ENCODE measurements at regions not wholly inside any gene's neighbourhood (a gene's known extent, or its start where the extent isn't known, plus 50 kb on each side); places are given as distances from the start of the nearest gene placed in this dataset.

- DNase-seq (ENCODE audit: low read depth): no peak
- no peak overlapping the region for H3K4me3 ChIP-seq (replicated peaks; ENCODE audit: low read depth, low read length)
- TF ChIP-seq CTCF (IDR thresholded peaks at IDR 0.05; ENCODE audit: low read length, missing control alignments): no peak
Observed at GRCh38 chr10:8296734-8297101, 242.2 kb downstream of the GATA3 start.

- H3K4me3 ChIP-seq (replicated peaks; ENCODE audit: low read depth, low read length): no peak overlapping the region
- TF ChIP-seq CTCF (IDR thresholded peaks at IDR 0.05; ENCODE audit: low read length, missing control alignments): no peak
- no peak for DNase-seq (ENCODE audit: low read depth)
Observed at GRCh38 chr10:8297107-8297506, 242.6 kb downstream of the GATA3 start.

GRCh38 chr10:8297959-8298358 is 243.5 kb downstream of the GATA3 start:
- DNase-seq (ENCODE audit: low read depth): no peak
- no peak for TF ChIP-seq CTCF (IDR thresholded peaks at IDR 0.05; ENCODE audit: low read length, missing control alignments)
- H3K4me3 ChIP-seq (replicated peaks; ENCODE audit: low read depth, low read length): no peak overlapping the region

DNA sequence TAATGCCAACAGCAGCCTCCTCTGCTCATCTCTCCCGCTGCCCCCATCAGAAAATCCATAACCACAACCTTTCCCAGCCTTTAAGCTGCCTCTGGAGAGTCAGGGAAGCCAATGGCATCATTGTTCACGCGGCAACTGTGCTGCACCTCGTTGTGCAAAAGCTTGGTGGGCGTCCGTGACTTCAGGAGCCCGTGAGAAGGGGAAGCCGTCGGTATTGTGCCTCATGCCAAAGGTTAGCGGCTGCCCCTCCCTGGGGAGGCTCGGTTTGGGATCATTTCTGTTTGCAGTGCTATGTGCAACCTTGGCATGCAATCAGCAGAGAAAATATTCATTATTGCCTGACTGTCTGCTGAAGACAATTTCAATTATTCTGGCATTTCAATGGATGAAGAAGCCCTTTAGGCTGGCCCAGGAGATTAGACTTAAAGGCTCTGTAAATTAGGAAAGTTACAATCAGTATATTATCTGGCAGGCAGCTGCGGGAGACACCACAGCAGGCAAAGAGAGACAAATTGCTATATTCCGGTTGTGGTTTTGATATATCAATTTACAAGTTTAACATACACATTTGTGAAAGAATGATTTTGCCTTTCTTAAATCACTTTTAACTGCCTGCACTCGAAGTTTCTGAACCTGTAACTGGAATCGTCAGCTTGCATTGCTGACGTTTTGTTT is 244.5 kb downstream of the GATA3 start:
- DNase-seq (ENCODE audit: low read depth): no peak
- no peak overlapping the region for H3K4me3 ChIP-seq (replicated peaks; ENCODE audit: low read depth, low read length)
- TF ChIP-seq CTCF (IDR thresholded peaks at IDR 0.05; ENCODE audit: low read length, missing control alignments): no peak

DNA sequence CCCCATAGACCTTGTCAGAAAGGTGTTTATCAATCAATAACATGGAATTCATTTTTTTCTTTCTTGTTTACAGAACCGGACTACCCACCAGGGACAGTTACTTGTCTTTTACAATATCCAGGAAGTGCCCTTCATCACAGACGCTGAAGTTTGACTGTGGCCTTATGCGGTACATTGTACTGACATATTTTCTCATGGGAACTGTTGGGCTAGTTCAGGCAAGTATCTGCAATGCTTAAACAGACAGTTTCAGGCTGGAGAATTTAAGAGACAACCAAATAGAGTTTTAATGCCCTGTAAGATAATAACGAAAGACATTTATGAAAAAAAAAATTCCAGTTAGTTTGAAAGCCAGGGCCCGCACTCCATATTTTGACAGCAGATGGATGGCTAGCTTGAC is 246.4 kb downstream of the GATA3 start:
- no peak overlapping the region for H3K4me3 ChIP-seq (replicated peaks; ENCODE audit: low read depth, low read length)
- TF ChIP-seq CTCF (IDR thresholded peaks at IDR 0.05; ENCODE audit: low read length, missing control alignments): no peak
- no peak for DNase-seq (ENCODE audit: low read depth)

- no peak for TF ChIP-seq CTCF (IDR thresholded peaks at IDR 0.05; ENCODE audit: low read length, missing control alignments)
- H3K4me3 ChIP-seq (replicated peaks; ENCODE audit: low read depth, low read length): no peak overlapping the region
- no peak for DNase-seq (ENCODE audit: low read depth)
Observed at GRCh38 chr10:8301333-8301732, 246.8 kb downstream of the GATA3 start.

DNA sequence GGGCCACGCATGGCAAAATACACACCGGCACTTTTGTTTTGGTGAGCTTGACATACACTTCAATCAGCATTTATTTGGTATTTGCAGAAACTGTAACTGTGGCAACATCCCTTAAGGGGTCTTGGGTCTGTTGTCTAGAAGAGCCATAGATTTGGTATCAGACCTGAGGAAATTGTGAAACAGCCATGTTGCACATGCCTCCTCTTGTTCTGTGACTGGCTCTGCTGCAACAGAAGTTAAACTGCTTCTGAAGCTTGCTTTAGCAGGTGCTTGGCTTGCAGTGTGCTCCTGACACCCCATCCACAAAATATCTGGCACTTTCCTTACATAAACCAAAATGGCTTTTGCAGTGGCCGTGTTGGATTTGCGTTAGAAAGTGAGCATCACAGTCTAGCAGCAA is 247.3 kb downstream of the GATA3 start:
- DNase-seq (ENCODE audit: low read depth): no peak
- TF ChIP-seq CTCF (IDR thresholded peaks at IDR 0.05; ENCODE audit: low read length, missing control alignments): no peak
- no peak overlapping the region for H3K4me3 ChIP-seq (replicated peaks; ENCODE audit: low read depth, low read length)
